Prostate gland (tissue), 2 donors: ENCODE measurements at regions not wholly inside any gene's neighbourhood (a gene's known extent, or its start where the extent isn't known, plus 50 kb on each side); places are given as distances from the start of the nearest gene placed in this dataset.

Experiments
- CTCF ChIP-seq, 4 experiments: fragments of 200-600 bp in 2 of 4; fragments of 450-650 bp in 2 of 4; sonication (generic) in 2 of 4; IDR thresholded peaks; 1 replicate in 3 of 4; 2 replicates in 1 of 4; pipeline ENCODE4 v1.5.1; 2016 to 2019; ENCODE audit warnings: antibody characterized with exemption in 4 of 4, mild to moderate bottlenecking in 2 of 4, moderate library complexity in 2 of 4
- POLR2A ChIP-seq: fragments of 450-650 bp; IDR thresholded peaks from one replicate; pipeline ENCODE4 v1.6.1; 2016; ENCODE audit warnings: antibody characterized with exemption, mild to moderate bottlenecking

DNA sequence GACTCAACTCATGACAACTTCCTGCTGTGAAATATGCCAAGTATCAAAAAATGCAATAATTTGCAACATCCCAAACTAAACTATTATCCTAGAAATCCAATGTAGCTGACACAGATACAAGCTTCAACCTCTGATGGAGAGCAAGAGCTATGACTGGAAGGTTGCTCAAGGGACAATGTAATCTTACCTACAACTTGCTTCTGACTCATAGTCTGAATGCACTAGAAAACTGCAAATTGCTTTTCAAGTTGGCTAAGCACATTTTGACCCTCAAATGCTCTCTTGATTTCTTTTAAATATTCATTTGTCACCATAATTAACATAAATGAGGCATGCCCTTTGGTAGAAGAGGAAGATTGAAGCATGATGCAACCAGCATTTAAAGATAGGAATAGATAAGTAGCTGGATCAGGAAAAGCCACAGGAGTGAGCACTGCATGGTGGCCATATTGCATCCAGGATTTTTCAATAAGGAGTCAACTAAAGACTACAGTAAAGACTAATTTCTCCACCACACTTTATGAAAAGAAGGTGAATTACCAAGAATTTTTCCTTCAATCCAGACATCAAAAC is 630.8 kb upstream of the GBE1 start:
- no peak for TF ChIP-seq POLR2A
- TF ChIP-seq CTCF (IDR thresholded peaks at IDR 0.05) = no peak
